VCaP (cell line): ENCODE measurements at regions not wholly inside any gene's neighbourhood (a gene's known extent, or its start where the extent isn't known, plus 50 kb on each side); places are given as distances from the start of the nearest gene placed in this dataset.
A peak's percentile ranks its signal among the peaks of the same experiment; 100 is the strongest.

ENCODE experiments used
- H3K27ac ChIP-seq: fragments of 450-650 bp; 2 replicates; pipeline ENCODE4 v1.5.1; 2017
- CTCF ChIP-seq: fragments of 450-650 bp; conservative IDR thresholded peaks from 2 replicates; pipeline ENCODE4 v1.5.1; 2017; ENCODE audit warnings: mild to moderate bottlenecking, moderate library complexity

GRCh38 chr16:85379041-85380001 is 233.8 kb upstream of the GSE1 start:
- no peak overlapping the region for H3K27ac ChIP-seq
- TF ChIP-seq CTCF = no peak

DNA sequence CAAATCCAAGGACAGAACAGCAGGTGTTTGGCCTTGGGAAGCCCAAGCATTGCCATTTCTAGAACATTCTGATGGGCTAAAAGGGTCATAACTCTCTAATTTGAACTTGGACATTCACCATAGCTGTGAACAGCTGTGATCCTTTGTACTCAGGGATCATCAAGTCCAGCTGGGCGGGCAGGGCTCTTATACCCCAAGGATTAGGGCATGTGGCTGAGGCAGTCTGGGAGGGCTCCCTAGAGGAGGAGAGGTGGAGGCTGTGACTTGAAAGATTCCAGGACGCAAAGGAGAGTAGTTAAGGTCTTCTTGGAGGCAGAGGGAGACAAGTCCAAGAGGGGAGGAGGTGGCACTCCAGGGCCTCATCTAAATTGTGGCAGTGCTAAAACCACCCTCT is 233.1 kb upstream of the GSE1 start:
- no peak for TF ChIP-seq CTCF
- H3K27ac ChIP-seq = no peak overlapping the region

DNA sequence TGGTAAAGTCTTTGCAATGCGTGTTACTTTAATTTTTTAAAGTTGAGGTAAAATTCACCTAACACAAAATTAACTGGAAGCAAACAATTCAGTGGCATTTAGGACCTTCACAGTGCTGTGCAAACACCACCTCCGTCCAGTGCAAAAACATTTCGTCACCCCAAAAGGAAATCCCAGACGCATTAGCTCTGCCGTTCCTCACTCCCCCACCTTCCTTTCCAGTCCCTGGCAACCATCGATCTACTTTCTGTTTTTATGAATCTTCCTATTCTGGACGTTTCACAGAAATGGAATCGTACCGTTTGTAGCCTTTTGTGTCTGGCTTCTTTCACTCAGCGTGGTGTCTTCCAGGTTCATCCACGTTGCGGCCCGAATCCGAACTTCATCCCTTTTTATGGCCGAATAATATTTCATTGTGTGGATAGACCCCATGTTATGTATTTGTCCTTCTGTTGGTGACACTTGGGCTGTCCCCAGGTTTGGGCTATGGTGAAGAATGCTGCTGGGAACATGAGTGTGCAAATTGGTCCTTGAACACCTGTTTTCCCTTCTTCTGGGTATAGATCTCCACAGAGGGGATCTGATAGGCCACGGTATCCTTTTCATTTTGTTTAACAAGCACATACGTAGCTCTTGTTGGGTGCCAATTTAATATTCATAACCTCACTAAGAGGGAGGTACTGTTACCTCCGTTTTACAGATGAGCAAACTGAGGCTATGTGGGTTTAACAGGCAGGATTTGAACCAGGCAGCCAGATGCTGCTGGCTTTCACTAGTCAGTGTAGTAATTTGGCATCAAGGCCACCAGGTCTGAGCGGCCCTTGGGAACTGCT is 232.0 kb upstream of the GSE1 start:
- no peak overlapping the region for H3K27ac ChIP-seq
- TF ChIP-seq CTCF = no peak

DNA sequence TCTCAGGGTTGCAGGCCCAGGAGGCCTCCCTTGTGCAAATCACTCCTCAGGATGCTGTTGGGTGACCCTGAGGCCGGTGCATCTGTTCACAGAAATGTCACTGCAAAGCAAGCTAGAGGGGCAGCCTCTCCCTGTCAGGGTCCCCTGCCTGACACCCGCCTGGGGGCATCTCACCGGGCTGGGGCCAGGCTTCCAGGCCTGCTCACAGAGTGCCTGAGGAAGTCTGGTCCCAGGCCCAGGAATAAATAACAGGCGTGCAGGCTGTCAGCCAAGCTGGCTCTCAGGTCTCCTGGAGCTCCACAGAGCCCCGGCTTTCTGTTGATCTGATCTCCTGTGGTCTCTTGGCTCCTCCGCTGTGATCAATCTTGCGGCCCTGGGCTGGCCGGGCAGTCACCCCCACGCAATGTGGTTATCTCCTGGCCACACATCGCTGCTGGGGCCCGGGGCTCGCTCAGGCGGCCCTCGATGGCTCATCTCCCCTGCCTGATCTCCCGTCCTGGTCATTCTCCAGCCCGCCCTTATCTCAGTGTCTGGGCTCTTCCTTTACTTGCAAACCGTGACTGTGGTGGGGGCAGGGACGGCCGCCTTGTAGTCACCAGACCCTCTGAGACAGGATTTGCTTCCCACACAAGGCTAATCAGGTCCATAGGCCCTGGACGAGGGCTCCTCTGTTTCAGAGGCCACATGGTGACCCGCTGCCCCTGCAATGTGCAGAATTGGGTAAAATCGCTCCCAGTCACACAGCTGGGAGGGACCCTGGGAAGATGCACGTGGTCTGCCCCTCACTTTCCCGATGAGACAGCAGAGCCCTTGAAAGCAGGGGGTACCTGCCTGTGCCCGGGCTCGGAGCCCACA is 231.2 kb upstream of the GSE1 start:
- no peak overlapping the region for H3K27ac ChIP-seq
- TF ChIP-seq CTCF = no peak

DNA sequence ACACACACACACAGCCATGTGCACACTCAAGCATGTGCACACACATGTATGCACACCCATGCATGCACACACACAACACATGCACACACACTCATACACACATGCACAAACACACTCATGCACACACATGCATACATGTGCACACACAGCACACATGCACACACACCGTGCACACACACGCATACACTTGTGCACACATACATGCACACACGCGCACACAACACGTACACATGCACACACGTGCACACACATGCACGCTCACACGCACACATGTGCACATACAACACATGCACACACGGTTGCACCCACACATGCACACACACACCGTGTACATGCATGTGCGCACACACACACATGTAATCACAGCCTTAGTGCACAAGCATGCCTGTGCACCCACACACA is 230.4 kb upstream of the GSE1 start:
- TF ChIP-seq CTCF = no peak
- H3K27ac ChIP-seq = no peak overlapping the region

DNA sequence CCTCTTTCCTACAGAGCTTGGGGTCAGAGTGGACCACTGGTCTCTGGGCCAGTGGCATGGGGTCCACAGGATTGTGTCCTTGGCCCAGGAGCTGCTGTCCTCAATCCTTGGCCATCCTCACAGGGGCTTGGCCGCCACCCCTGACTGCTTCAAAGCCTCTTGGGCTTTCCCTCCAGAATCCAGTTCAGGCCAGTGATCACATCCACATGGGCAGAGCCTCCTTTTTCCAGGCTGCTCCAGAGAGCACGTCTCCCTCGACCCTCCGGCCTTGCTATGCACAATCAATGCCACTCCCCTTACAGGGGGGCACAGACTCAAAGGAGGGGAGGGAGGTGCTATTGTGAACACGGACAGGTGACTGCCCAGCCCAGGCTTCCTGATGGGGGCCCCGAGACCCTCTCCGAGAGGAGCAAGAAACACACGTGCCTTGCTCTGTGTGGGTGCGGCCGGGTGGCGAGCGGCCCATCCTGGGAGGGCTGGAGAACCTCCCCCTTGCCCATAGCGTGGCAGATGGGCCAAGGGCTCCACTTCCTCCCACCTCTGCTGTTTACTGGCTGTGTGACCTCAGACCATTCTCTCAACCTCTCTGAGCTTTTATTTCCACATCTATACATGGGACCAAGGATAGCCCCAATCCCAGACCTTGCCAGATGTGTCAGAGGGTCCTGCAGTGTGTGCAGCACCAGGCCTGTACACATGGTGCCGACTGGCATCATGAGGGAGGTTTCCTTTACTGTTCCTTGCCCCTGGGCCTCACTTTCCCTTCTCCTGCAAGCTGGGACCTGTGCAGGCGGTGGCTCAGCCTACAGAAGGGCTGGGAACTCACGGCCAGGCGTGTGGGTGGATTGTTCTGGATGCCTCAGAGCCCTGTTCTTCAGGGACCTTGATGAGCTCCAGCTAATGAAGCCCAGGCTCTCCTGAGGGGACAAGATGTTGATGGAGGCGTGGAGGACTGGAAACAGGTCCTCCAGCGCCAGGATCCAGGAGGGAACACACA is 229.0 kb upstream of the GSE1 start:
- H3K27ac ChIP-seq = peak overlapping the region; percentile 32; the same call in 1 of the 2 replicates
- TF ChIP-seq CTCF = no peak
